Kidney epithelial cell (primary cell): ENCODE measurements at regions not wholly inside any gene's neighbourhood (a gene's known extent, or its start where the extent isn't known, plus 50 kb on each side); places are given as distances from the start of the nearest gene placed in this dataset.

Source experiments
- DNase-seq: peaks from one replicate; pipeline ENCODE4 v3.0.0-alpha.2; 2010; ENCODE audit warnings: low read depth
- H3K27me3 ChIP-seq: 2 replicates; pipeline ENCODE4 v1.6.0; 2011; ENCODE audit warnings: low read length; ENCODE audit not compliant: control insufficient read depth, insufficient read depth
- H3K36me3 ChIP-seq: 2 replicates; pipeline ENCODE4 v1.5.1; 2011; ENCODE audit warnings: low read length; ENCODE audit not compliant: control insufficient read depth, insufficient read depth
- H3K4me3 ChIP-seq: 2 replicates; pipeline ENCODE4 v1.5.1; 2011; ENCODE audit warnings: low read depth, mild to moderate bottlenecking, control low read depth, low read length
- CTCF ChIP-seq: IDR thresholded peaks from 2 replicates; pipeline ENCODE4 v1.5.1; 2011; ENCODE audit warnings: mild to moderate bottlenecking, moderate library complexity, low read length, control low read depth, inconsistent platforms; ENCODE audit not compliant: insufficient read depth, poor library complexity, severe bottlenecking

GRCh38 chr1:101312147-101312546 lies 75.3 kb downstream of the S1PR1 start:
- DNase-seq, result no peak
- no peaks in the 10 kb centered on the region for H3K36me3 ChIP-seq
- H3K27me3 ChIP-seq, result peaks cover 2% of the 10 kb centered on the region
- no peak for TF ChIP-seq CTCF
- H3K4me3 ChIP-seq, result no peak overlapping the region

GRCh38 chr1:101313356-101313755 lies 76.5 kb downstream of the S1PR1 start:
- DNase-seq, result no peak
- Histone ChIP-seq H3K36me3 (no peaks in the 10 kb centered on the region), H3K27me3 (peaks cover 2% of the 10 kb centered on the region), H3K4me3 (no peak overlapping the region)
- TF ChIP-seq CTCF, result no peak

- no peaks in the 10 kb centered on the region for H3K36me3 ChIP-seq
- H3K27me3 ChIP-seq, result peaks cover 2% of the 10 kb centered on the region
- no peak for TF ChIP-seq CTCF
- H3K4me3 ChIP-seq, result no peak overlapping the region
- DNase-seq, result no peak
These were observed 77.4 kb downstream of the S1PR1 start for GRCh38 chr1:101314244-101314643.

GRCh38 chr1:101316256-101316655 lies 79.4 kb downstream of the S1PR1 start:
- Histone ChIP-seq H3K36me3 (no peaks in the 10 kb centered on the region), H3K4me3 (no peak overlapping the region), H3K27me3 (no peaks in the 10 kb centered on the region)
- no peak for DNase-seq
- no peak for TF ChIP-seq CTCF

- H3K27me3 ChIP-seq, result no peaks in the 10 kb centered on the region
- TF ChIP-seq CTCF, result no peak
- no peak for DNase-seq
- H3K36me3 ChIP-seq, result no peaks in the 10 kb centered on the region
- no peak overlapping the region for H3K4me3 ChIP-seq
These were observed 80.0 kb downstream of the S1PR1 start for GRCh38 chr1:101316799-101317198.

GRCh38 chr1:101317590-101317989 lies 80.8 kb downstream of the S1PR1 start:
- TF ChIP-seq CTCF, result peak; percentile 16
- Histone ChIP-seq H3K27me3 (no peaks in the 10 kb centered on the region), H3K4me3 (no peak overlapping the region), H3K36me3 (no peaks in the 10 kb centered on the region)
- no peak for DNase-seq
